ENCODE measurements at regions not wholly inside any gene's neighbourhood (a gene's known extent, or its start where the extent isn't known, plus 50 kb on each side); places are given as distances from the start of the nearest gene placed in this dataset.
"Not testable (repeated sequence)": the region's sequence is repeated elsewhere in the genome, so short reads cannot be mapped to it uniquely, and the experiment has no call there.

DNA sequence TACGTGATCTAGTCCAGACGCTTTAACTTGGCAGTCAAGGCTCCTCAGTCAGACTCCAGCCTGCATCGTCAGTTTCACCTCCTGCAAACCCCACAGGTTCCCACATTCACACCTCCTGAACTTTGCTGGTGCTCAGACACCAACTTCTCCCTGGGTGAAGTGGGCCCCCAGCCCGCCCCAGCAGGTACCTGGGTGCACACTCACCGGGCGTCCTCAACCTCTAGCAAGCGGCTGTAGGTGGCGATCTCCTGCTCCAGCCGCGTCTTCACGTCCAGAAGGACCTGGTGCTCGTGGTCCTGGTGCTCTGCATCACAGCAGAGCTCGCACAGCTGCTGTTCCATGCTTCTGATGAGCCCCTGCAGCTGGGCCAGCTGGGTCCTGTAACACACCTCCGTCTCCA is 122.9 kb downstream of the TNFRSF13B start:
- H3K9me2 ChIP-seq (ENCODE audit: insufficient read depth); H3K36me3 ChIP-seq (ENCODE audit: control insufficient read depth in 1 of 2, insufficient read depth in 2 of 2, low read length in 2 of 2); RAD21 ChIA-PET (ENCODE audit: low non-redundant PET in 1 of 2, low total read pairs in 2 of 2, uncharacterized antibody in 2 of 2, unreplicated experiment in 2 of 2); H3K4me3 ChIP-seq (replicated peaks in 1 of 2; ENCODE audit: low read depth in 1 of 2, low read length in 2 of 2); ATAC-seq; POLR2A ChIA-PET; H3K4me1 ChIP-seq (ENCODE audit: control insufficient read depth in 1 of 2, insufficient read depth in 2 of 2, low read length in 2 of 2); CTCF ChIA-PET; H3K4me2 ChIP-seq (ENCODE audit: low read length); BruUV-seq (replicated peaks); H3K9me3 ChIP-seq (ENCODE audit: control insufficient read depth in 1 of 2, insufficient read depth in 1 of 2, low read depth in 1 of 2, low read length in 2 of 2); H3K79me2 ChIP-seq (ENCODE audit: insufficient read depth, low read length); H3K27me3 ChIP-seq (ENCODE audit: insufficient read depth, low read length); H2AFZ ChIP-seq (ENCODE audit: low read depth, low read length, poor library complexity, severe bottlenecking); H3K27ac ChIP-seq (ENCODE audit: low read depth, low read length); H3K9ac ChIP-seq (ENCODE audit: low read length); DNase-seq (ENCODE audit: low read depth, low spot score); H4K20me1 ChIP-seq (ENCODE audit: insufficient read depth); intact Hi-C loops (cut with micrococcal nuclease): not testable (repeated sequence)

- CTCF ChIA-PET; H3K9ac ChIP-seq (ENCODE audit: low read length); H3K36me3 ChIP-seq (ENCODE audit: control insufficient read depth in 1 of 2, insufficient read depth in 2 of 2, low read length in 2 of 2); H3K4me3 ChIP-seq (replicated peaks in 1 of 2; ENCODE audit: low read depth in 1 of 2, low read length in 2 of 2); ATAC-seq; POLR2A ChIA-PET; DNase-seq (ENCODE audit: low read depth, low spot score); H2AFZ ChIP-seq (ENCODE audit: low read depth, low read length, poor library complexity, severe bottlenecking); intact Hi-C loops (cut with micrococcal nuclease); H3K27ac ChIP-seq (ENCODE audit: low read depth, low read length); H3K9me3 ChIP-seq (ENCODE audit: control insufficient read depth in 1 of 2, insufficient read depth in 1 of 2, low read depth in 1 of 2, low read length in 2 of 2); H3K79me2 ChIP-seq (ENCODE audit: insufficient read depth, low read length); H4K20me1 ChIP-seq (ENCODE audit: insufficient read depth); RAD21 ChIA-PET (ENCODE audit: low non-redundant PET in 1 of 2, low total read pairs in 2 of 2, uncharacterized antibody in 2 of 2, unreplicated experiment in 2 of 2); BruUV-seq (replicated peaks); H3K4me1 ChIP-seq (ENCODE audit: control insufficient read depth in 1 of 2, insufficient read depth in 2 of 2, low read length in 2 of 2); H3K27me3 ChIP-seq (ENCODE audit: insufficient read depth, low read length); H3K9me2 ChIP-seq (ENCODE audit: insufficient read depth); H3K4me2 ChIP-seq (ENCODE audit: low read length): not testable (repeated sequence)
Observed at GRCh38 chr17:16845098-16845497, 126.8 kb downstream of the TNFRSF13B start.

GRCh38 chr17:16844669-16845068 is 127.2 kb downstream of the TNFRSF13B start:
- POLR2A ChIA-PET; DNase-seq (ENCODE audit: low read depth, low spot score); intact Hi-C loops (cut with micrococcal nuclease); H3K9ac ChIP-seq (ENCODE audit: low read length); ATAC-seq; H3K27ac ChIP-seq (ENCODE audit: low read depth, low read length); H3K79me2 ChIP-seq (ENCODE audit: insufficient read depth, low read length); H3K4me3 ChIP-seq (replicated peaks in 1 of 2; ENCODE audit: low read depth in 1 of 2, low read length in 2 of 2); H3K4me1 ChIP-seq (ENCODE audit: control insufficient read depth in 1 of 2, insufficient read depth in 2 of 2, low read length in 2 of 2); BruUV-seq (replicated peaks); RAD21 ChIA-PET (ENCODE audit: low non-redundant PET in 1 of 2, low total read pairs in 2 of 2, uncharacterized antibody in 2 of 2, unreplicated experiment in 2 of 2); H3K27me3 ChIP-seq (ENCODE audit: insufficient read depth, low read length); H3K36me3 ChIP-seq (ENCODE audit: control insufficient read depth in 1 of 2, insufficient read depth in 2 of 2, low read length in 2 of 2); H3K4me2 ChIP-seq (ENCODE audit: low read length); H3K9me2 ChIP-seq (ENCODE audit: insufficient read depth); CTCF ChIA-PET; H2AFZ ChIP-seq (ENCODE audit: low read depth, low read length, poor library complexity, severe bottlenecking); H3K9me3 ChIP-seq (ENCODE audit: control insufficient read depth in 1 of 2, insufficient read depth in 1 of 2, low read depth in 1 of 2, low read length in 2 of 2); H4K20me1 ChIP-seq (ENCODE audit: insufficient read depth): not testable (repeated sequence)

DNA sequence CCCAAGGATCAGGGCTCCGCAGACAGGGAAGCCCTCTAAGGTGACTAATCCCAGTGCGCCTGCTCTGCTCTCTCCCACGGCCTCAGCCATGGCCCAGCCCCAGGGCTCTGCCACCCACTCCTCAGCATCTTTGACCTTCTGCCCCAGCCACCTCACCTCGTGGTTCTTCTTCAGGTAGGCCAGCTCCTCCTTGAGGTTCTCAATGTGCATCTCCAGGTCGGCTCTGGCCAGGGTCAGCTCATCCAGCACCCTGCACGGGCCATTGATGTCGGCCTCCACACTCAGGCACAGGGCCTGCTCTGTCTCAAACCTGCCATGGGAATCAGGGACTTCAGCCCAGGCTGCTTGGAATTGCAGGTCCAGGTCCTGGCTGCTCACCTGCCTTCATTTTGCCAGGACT is 128.4 kb downstream of the TNFRSF13B start:
- ATAC-seq: not testable (repeated sequence)

DNA sequence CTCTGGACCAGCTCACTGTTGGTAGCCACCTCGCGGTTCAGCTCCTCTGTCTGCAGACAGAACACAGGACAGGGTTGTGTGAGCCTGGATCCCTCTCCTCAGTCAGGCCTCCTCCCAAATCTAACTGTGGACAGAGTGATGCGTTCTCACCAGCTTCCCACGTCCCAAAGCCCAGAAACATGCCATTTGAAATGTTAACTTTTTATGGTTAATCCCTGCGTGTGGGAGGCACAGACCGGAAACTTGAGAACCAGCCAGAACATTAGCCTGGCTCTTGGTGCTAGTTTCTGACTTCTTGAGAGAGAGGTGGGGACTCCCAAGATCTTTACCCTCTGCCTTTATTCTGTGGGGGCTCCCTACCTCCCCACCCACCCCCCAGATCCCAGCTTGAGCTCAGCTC is 129.6 kb downstream of the TNFRSF13B start:
- ATAC-seq; POLR2A ChIA-PET; BruUV-seq (replicated peaks): not testable (repeated sequence)

More for the DNA sequence above, 128.4 kb downstream of the TNFRSF13B start:
- H3K27ac ChIP-seq (ENCODE audit: low read depth, low read length); H3K9me2 ChIP-seq (ENCODE audit: insufficient read depth); H3K79me2 ChIP-seq (ENCODE audit: insufficient read depth, low read length); H2AFZ ChIP-seq (ENCODE audit: low read depth, low read length, poor library complexity, severe bottlenecking); H3K4me2 ChIP-seq (ENCODE audit: low read length); H4K20me1 ChIP-seq (ENCODE audit: insufficient read depth); RAD21 ChIA-PET (ENCODE audit: low non-redundant PET in 1 of 2, low total read pairs in 2 of 2, uncharacterized antibody in 2 of 2, unreplicated experiment in 2 of 2); H3K4me3 ChIP-seq (replicated peaks in 1 of 2; ENCODE audit: low read depth in 1 of 2, low read length in 2 of 2); H3K36me3 ChIP-seq (ENCODE audit: control insufficient read depth in 1 of 2, insufficient read depth in 2 of 2, low read length in 2 of 2); H3K9ac ChIP-seq (ENCODE audit: low read length); H3K27me3 ChIP-seq (ENCODE audit: insufficient read depth, low read length); intact Hi-C loops (cut with micrococcal nuclease); H3K4me1 ChIP-seq (ENCODE audit: control insufficient read depth in 1 of 2, insufficient read depth in 2 of 2, low read length in 2 of 2); POLR2A ChIA-PET; BruUV-seq (replicated peaks); H3K9me3 ChIP-seq (ENCODE audit: control insufficient read depth in 1 of 2, insufficient read depth in 1 of 2, low read depth in 1 of 2, low read length in 2 of 2); DNase-seq (ENCODE audit: low read depth, low spot score); CTCF ChIA-PET: not testable (repeated sequence)

More for the DNA sequence above, 129.6 kb downstream of the TNFRSF13B start:
- H3K9me3 ChIP-seq (ENCODE audit: control insufficient read depth in 1 of 2, insufficient read depth in 1 of 2, low read depth in 1 of 2, low read length in 2 of 2); intact Hi-C loops (cut with micrococcal nuclease); H2AFZ ChIP-seq (ENCODE audit: low read depth, low read length, poor library complexity, severe bottlenecking); H3K9ac ChIP-seq (ENCODE audit: low read length); CTCF ChIA-PET; H3K4me1 ChIP-seq (ENCODE audit: control insufficient read depth in 1 of 2, insufficient read depth in 2 of 2, low read length in 2 of 2); H3K79me2 ChIP-seq (ENCODE audit: insufficient read depth, low read length); H3K4me3 ChIP-seq (replicated peaks in 1 of 2; ENCODE audit: low read depth in 1 of 2, low read length in 2 of 2); H3K9me2 ChIP-seq (ENCODE audit: insufficient read depth); H3K36me3 ChIP-seq (ENCODE audit: control insufficient read depth in 1 of 2, insufficient read depth in 2 of 2, low read length in 2 of 2); RAD21 ChIA-PET (ENCODE audit: low non-redundant PET in 1 of 2, low total read pairs in 2 of 2, uncharacterized antibody in 2 of 2, unreplicated experiment in 2 of 2); H3K27ac ChIP-seq (ENCODE audit: low read depth, low read length); DNase-seq (ENCODE audit: low read depth, low spot score); H3K4me2 ChIP-seq (ENCODE audit: low read length); H3K27me3 ChIP-seq (ENCODE audit: insufficient read depth, low read length); H4K20me1 ChIP-seq (ENCODE audit: insufficient read depth): not testable (repeated sequence)

All from HCT116 (cell line).